NCI-H2029 (cell line): ENCODE measurements at regions not wholly inside any gene's neighbourhood (a gene's known extent, or its start where the extent isn't known, plus 50 kb on each side); places are given as distances from the start of the nearest gene placed in this dataset.
"Not testable (repeated sequence)": the region's sequence is repeated elsewhere in the genome, so short reads cannot be mapped to it uniquely, and the experiment has no call there.

ENCODE experiments used
- DNase-seq: peaks from one replicate; lab custom pipeline; 2025; lab: John Stamatoyannopoulos, UW

GRCh38 chr7:150107283-150107682, 215.9 kb upstream of the LRRC61 start:
- DNase-seq, result not testable (repeated sequence)

- peak; percentile 53 for DNase-seq
Observed at GRCh38 chr7:150110375-150110820, 212.8 kb upstream of the LRRC61 start.

- DNase-seq, result not testable (repeated sequence)
Observed at GRCh38 chr7:150110882-150111281, 212.3 kb upstream of the LRRC61 start.

- DNase-seq, result not testable (repeated sequence)
Observed at GRCh38 chr7:150111373-150112139, 211.6 kb upstream of the LRRC61 start.

GRCh38 chr7:150113301-150113700, 209.9 kb upstream of the LRRC61 start:
- not testable (repeated sequence) for DNase-seq

GRCh38 chr7:150114591-150114990, 208.6 kb upstream of the LRRC61 start:
- not testable (repeated sequence) for DNase-seq

GRCh38 chr7:150119966-150120365, 203.2 kb upstream of the LRRC61 start:
- DNase-seq, result not testable (repeated sequence)

GRCh38 chr7:150125831-150126230, 197.3 kb upstream of the LRRC61 start:
- not testable (repeated sequence) for DNase-seq

- not testable (repeated sequence) for DNase-seq
Observed at GRCh38 chr7:150134451-150134850, 188.7 kb upstream of the LRRC61 start.

- DNase-seq, result not testable (repeated sequence)
Observed at GRCh38 chr7:150135620-150136190, 187.4 kb upstream of the LRRC61 start.

GRCh38 chr7:150139840-150140239, 183.3 kb upstream of the LRRC61 start:
- not testable (repeated sequence) for DNase-seq

- not testable (repeated sequence) for DNase-seq
Observed at GRCh38 chr7:150141525-150142345, 181.4 kb upstream of the LRRC61 start.

- DNase-seq, result not testable (repeated sequence)
Observed at GRCh38 chr7:150146124-150146523, 177.0 kb upstream of the LRRC61 start.

- DNase-seq, result not testable (repeated sequence)
Observed at GRCh38 chr7:150147524-150147923, 175.6 kb upstream of the LRRC61 start.

- DNase-seq, result not testable (repeated sequence)
Observed at GRCh38 chr7:150156015-150156414, 167.1 kb upstream of the LRRC61 start.

- not testable (repeated sequence) for DNase-seq
Observed at GRCh38 chr7:150158696-150159095, 164.5 kb upstream of the LRRC61 start.

- DNase-seq, result not testable (repeated sequence)
Observed at GRCh38 chr7:150169515-150169914, 153.6 kb upstream of the LRRC61 start.

- not testable (repeated sequence) for DNase-seq
Observed at GRCh38 chr7:150169943-150170490, 153.1 kb upstream of the LRRC61 start.

- not testable (repeated sequence) for DNase-seq
Observed at GRCh38 chr7:150183602-150184001, 139.6 kb upstream of the LRRC61 start.

- not testable (repeated sequence) for DNase-seq
Observed at GRCh38 chr7:150189963-150190362, 133.2 kb upstream of the LRRC61 start.

GRCh38 chr7:150192541-150192940, 130.6 kb upstream of the LRRC61 start:
- DNase-seq, result not testable (repeated sequence)

- not testable (repeated sequence) for DNase-seq
Observed at GRCh38 chr7:150193866-150194265, 129.3 kb upstream of the LRRC61 start.
